Fibroblast of skin of right biceps (primary cell): ENCODE measurements at regions not wholly inside any gene's neighbourhood (a gene's known extent, or its start where the extent isn't known, plus 50 kb on each side); places are given as distances from the start of the nearest gene placed in this dataset.
"Not testable (repeated sequence)": the region's sequence is repeated elsewhere in the genome, so short reads cannot be mapped to it uniquely, and the experiment has no call there.

Experiments used
- DNase-seq: peaks from one replicate; pipeline ENCODE4 v3.0.0-alpha.2; 2013

DNA sequence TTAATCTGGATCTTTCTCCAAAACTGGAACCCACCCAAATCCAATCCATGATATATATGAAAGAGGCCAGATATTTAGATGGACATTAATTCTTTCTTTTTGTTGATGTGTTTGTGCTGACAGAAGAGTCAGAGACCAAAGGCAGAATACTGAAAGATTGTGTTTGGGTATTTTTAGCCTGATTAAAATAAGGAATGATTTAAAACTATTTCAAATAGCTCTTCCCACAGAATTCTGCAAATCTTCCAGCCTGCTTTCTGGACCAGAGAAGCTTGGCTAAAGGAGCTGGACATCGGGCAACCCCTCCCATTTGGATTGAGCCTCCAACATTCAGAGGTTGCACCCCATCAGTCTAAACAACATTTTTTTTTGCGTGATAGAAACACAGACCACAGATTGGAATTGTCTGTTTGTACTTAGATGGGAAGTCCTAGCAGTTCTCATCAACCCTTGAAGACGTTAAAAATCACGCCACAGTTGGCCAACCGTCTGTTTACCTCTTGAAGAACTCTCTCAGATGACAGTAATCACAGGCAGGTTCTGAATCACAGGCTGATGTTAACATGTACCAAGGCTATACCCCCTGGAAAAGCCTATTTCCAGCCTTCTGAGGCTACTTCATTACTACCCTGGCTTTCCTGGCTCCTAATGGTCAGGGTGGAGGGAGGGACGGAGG lies 155.2 kb upstream of the NRP1 start:
- no peak for DNase-seq

DNA sequence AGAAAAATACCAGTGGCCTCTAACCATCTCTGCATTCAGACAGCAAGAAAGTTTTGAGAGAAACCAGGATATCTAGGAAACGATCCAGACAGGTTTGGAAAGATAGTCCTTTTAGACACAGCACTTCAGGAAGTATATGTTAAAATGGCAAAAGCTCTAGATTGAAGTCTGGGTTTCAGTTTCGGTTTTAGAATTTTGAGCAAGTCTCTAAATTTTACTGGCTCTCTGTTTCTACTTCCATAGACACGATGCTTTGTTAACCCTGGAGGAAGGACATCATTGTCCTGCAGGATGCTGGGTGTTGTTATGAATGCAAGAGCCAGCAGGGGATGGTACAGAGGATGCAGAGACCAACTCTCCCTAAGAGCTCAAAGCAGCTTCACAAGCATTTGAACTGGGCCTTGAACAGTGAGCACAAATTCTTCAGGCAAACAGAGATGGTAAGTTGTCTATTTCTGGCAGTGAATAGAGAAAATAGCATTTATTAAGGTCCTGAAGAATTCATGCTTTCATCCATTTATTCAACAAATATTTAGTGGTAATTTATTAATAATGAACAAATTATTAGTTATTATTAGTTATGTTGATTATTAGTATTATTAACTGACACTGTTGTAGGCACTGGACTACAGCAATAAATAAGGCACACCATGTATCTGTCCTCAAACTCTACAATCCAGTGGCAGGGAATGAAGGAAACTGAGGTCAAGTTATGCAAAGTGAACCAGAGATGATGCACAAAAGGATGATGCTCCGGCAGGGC lies 152.7 kb upstream of the NRP1 start:
- no peak for DNase-seq

DNA sequence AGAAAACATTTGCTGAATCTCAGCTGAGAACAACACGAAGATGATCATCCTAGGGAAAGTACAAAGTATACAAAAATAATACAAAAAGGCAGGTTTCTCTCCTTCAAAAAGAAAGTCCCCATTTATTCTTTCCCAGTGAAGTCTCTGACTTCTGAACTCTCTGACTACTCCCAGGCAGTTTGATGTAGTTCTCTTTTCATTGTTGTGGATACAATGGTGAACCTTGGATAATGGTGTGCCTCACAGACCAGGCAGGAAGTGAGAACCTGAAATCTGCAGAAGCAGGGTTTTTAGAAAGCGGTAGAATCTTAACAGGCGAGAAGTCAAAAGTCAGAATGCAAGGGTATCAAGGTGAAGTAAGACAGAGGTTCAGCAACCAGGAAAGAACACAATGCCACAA lies 150.8 kb upstream of the NRP1 start:
- no peak for DNase-seq

GRCh38 chr10:33484787-33485186 lies 150.3 kb upstream of the NRP1 start:
- DNase-seq, result peak; percentile 84

DNA sequence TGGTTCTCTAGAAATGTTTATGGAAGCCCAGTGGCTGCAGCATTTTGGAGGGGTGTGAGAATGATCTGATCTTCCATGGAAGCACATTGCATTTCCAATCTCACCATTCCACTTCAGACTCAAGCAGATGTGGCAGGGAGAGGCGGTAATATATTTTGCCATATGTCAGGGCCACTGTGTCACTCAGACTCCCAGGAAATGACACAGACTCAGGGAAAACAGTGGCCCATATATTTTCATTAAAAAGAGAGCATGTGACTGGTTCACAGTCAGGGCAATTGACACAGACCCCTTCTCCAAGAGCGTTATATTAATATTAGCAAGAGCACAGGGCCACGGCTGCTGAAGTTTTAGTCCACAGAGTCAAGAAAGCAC lies 149.3 kb upstream of the NRP1 start:
- DNase-seq, result no peak

DNA sequence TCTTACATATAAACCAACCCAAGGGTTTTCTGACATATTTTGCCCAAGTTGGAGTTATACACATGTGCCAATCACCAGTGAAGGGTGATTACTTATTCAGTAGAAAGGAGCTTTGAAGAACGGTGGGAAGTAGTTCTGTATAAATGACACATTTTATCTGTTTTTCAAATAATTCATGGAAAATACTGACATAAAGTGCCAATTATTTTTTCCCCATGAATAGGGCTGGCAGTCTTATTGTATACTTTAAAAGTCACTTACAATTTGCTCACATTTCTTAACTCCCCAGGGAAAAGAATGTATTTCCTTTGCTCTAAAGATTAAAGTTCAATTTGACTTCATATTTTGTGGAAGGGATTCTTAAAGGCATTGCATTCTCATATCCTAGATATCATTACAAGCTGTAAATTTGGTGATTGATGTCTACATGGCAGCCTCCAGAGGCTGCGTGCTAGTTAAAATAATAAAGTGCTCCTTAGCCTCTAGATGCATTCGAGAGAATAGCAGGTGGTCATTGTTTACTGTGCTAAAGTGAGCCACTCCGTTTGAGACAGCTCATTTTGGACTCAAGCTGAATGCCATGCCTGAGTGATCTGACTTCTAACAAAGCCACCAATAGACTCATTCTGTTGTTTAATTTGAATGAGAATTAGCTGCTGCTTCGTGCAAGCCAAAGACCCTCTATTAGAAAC lies 148.8 kb upstream of the NRP1 start:
- no peak for DNase-seq

DNA sequence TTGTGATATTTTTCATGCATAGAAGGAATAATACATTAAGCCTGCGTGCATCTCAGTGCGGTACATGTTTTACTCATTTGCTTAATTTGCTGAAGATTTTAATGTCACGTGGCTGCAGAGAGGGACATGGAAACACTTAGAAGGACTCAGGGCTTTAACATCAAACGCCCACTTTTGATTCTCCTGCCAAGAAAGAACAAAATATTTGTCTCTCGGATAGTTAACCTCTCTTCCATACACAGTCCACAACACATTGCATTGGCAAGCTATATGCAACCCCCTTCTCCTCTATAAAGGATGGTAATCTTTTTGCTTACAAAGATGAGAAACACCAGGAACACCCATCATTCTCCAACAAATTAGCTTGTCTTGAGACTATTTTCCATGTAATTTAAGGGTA lies 148.0 kb upstream of the NRP1 start:
- DNase-seq, result no peak

GRCh38 chr10:33481184-33481583 lies 146.7 kb upstream of the NRP1 start:
- DNase-seq, result no peak

DNA sequence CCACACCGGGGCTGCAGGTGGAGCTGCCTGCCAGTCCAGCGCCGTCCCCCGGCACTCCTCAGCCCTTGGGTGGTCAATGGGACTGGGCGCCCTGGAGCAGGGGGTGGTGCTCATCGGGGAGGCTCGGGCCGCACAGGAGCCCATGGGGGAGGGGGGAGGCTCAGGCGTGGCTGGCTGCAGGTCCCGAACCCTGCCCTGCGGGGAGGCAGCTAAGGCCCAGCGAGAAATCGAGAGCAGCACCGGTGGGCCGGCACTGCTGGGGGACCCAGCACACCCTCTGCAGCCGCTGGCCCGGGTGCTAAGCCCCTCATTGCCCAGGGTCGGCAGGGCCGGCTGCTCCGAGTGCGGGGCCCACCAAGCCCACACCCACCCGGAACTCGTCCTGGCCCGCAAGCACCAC lies 145.9 kb upstream of the NRP1 start:
- not testable (repeated sequence) for DNase-seq

DNA sequence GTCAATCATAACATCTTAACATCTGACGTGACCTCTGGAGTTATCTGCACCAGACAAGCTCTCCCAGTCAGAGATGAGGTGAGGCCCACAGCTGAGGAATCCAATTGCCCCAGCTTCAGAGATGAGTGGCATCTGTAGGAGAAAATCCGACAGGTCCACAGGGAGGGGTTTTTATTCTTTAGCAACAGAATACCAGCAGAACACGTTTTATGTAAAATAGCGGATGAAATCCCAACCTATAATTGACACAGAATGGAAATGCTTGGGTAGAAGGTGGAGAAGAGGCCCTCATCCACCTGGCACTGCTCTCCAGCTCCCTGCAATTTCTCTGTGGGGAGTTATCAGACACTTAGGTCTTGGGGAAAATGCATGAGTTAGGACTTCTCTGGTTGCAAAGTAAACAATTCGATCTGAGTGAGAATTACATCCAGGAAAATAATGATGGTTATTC lies 144.2 kb upstream of the NRP1 start:
- DNase-seq, result no peak

DNA sequence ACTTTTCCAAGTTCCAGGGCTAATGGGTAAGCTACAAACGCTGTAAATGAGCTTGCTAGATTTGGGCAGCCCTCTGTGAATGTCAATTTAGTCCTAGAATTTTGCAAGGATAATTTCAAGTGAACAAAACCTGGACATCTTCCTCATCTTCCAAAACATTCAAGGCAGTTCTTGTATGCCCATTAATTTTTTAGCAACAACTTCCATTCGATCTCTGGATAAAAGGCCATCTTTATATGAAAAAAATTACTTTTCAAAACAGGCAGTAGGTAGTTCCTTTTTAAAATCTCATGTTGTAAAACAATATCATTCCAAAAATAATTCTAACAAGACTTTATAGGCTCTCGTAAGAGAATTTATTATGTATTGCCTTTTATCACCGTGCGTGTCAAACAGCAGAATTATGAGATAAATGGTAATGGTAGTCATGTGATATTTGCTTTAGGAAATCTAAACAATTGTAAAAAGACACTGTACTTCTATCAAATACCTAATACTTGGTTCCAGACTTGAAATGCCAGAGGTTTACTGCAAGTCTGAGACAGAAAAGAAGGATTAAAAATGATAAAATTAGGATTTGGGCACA lies 143.7 kb upstream of the NRP1 start:
- DNase-seq, result no peak

- DNase-seq, result no peak
These were observed 143.0 kb upstream of the NRP1 start for GRCh38 chr10:33477291-33478088.

GRCh38 chr10:33476757-33477273 lies 142.3 kb upstream of the NRP1 start:
- DNase-seq, result no peak

- DNase-seq, result no peak
These were observed 139.2 kb upstream of the NRP1 start for GRCh38 chr10:33473688-33474087.

DNA sequence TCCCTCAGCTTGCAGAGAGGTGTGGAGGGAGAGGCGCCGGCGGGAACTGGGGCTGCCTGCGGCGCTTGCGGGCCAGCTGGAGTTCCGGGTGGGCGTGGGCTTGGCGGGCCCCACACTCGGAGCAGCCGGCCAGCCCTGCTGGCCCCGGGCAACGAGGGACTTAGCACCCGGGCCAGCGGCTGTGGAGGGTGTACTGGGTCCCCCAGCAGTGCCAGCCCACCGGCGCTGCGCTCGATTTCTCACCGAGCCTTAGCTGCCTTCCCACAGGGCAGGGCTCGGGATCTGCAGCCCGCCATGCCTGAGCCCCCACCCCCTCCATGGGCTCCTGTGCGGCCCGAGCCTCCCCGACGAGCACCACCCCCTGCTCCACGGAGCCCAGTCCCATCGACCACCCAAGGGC lies 133.5 kb upstream of the NRP1 start:
- not testable (repeated sequence) for DNase-seq

DNA sequence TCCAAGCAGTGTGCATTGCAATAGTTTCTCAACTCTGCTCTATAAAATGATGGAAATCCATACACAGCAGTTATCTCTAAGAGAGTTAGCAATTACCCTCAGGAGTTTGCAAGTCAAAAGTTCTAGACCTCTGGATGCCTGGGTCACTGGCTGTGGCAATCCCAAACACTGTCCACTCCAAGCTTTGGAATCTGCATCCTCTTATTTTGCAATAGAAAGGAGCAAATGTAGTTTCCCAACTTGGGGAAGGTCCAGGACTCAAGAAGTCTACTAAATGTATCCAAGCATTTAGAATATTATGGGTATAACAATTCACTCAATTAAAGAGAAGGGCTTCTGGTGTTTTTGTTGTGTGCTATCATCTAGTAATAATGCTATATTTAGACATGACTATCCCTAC lies 131.3 kb upstream of the NRP1 start:
- no peak for DNase-seq

DNA sequence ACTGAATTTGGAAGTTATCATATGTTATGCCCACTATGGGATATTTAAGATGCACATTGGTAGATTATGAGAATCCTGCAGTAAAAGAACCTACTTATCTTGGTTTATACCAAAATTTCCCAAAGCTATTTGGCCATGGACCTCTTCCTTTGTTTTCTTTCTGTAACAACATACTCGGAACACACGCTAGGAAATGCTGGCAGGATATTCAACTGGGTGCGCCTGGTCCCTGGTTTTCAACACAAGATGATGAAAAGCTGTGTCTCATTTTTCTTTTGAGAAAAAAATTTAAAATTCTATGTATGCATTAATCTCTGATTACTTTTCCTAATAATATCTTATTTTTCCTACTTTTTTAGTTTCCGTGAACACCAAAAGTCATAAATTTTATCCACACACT lies 128.5 kb upstream of the NRP1 start:
- no peak for DNase-seq

GRCh38 chr10:33461295-33461640 lies 126.8 kb upstream of the NRP1 start:
- no peak for DNase-seq

DNA sequence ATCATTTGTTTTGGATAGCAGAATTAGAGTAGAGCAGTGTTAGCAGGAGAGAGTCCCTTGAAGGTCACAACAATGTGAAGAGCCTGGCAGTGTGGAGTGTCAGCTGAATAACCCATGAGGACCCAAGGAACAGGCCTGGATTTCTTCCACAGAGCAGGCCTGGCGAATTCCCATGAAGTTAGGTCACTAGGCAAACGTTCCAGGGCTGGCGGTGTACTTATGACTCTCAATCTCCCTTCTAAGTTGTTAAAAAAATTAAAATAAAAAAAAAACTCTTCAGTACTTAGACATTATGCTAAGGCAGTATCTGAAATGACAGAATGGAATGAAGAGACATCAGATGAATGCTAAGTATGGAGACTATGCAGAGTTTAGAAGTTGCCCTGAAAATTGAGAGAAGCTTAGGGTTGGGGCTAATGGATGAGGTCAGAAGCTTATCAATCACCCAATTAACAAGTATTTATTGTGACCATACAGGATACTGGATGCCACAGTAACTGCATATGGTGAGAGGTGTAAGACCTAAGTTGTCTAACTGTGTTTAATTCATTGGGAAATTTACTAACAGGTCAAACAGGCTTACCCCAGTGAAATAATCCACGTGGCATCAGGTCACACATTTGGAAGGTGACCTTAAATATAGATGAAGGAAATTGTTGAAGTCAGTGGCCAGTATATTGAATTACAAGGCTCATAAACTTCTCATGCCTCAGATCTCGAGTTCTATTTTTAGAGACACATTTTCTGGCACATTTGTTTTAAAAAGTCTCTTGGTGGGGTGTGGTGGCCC lies 126.2 kb upstream of the NRP1 start:
- DNase-seq, result peak; percentile 87

GRCh38 chr10:33459602-33460001 lies 125.1 kb upstream of the NRP1 start:
- DNase-seq, result peak; percentile 67

DNA sequence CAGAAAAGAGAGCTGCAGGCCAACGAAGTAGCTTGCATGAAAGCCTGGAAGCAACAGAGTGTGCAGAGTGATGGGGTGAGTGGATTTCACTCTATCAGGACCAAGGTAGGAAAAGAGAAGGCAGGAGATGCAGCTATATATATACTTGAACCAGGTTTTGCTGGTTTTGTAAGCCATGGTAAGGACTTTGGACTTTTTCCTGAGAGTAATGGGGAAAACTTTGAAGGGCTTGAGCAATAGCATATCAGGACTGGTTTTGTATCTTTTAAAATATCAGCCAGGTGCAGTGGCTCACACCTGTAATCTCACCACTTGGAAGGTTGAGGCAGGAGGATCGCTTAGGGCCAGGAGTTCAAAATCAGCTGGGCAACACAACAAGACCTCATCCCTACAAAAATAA lies 120.6 kb upstream of the NRP1 start:
- DNase-seq, result no peak

DNA sequence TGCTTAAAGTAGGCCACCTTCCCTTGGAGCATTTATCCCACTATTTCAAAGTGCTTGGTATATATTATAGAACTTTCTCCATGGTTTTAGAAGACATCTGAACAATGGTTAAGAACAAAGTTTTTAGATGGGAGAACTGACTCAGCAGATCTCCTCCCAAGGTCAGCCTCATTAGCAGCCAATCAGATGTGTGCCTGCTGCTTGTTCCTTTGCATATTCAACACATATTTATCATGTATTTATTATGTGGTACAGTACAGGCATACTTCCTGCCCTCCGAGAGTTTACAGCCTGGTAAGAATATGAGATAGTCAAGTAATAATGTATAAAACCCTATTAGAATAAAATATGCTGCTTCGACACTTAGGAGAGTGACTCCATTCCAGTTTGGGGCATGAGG lies 120.1 kb upstream of the NRP1 start:
- peak; percentile 5 for DNase-seq
